ENCODE measurements at regions not wholly inside any gene's neighbourhood (a gene's known extent, or its start where the extent isn't known, plus 50 kb on each side); places are given as distances from the start of the nearest gene placed in this dataset.

GRCh38 chr15:39127151-39127790, 453.6 kb upstream of the THBS1 start:
- DNase-seq (ENCODE audit: low spot score) = peak; percentile 32

GRCh38 chr15:39127925-39128617, 452.8 kb upstream of the THBS1 start:
- peak; percentile 59 for DNase-seq (ENCODE audit: low spot score)

- DNase-seq (ENCODE audit: low spot score) = no peak
These were observed 452.1 kb upstream of the THBS1 start for GRCh38 chr15:39128746-39129145.

GRCh38 chr15:39130556-39131379, 450.1 kb upstream of the THBS1 start:
- no peak for DNase-seq (ENCODE audit: low spot score)

GRCh38 chr15:39131609-39132008, 449.3 kb upstream of the THBS1 start:
- DNase-seq (ENCODE audit: low spot score) = peak; percentile 33

GRCh38 chr15:39132070-39132469, 448.8 kb upstream of the THBS1 start:
- DNase-seq (ENCODE audit: low spot score) = no peak

GRCh38 chr15:39132954-39133600, 447.8 kb upstream of the THBS1 start:
- peak; percentile 58 for DNase-seq (ENCODE audit: low spot score)

GRCh38 chr15:39134282-39134681, 446.6 kb upstream of the THBS1 start:
- no peak for DNase-seq (ENCODE audit: low spot score)

- DNase-seq (ENCODE audit: low spot score) = peak; percentile 68
These were observed 444.9 kb upstream of the THBS1 start for GRCh38 chr15:39135989-39136388.

- DNase-seq (ENCODE audit: low spot score) = no peak
These were observed 441.3 kb upstream of the THBS1 start for GRCh38 chr15:39139431-39140059.

- DNase-seq (ENCODE audit: low spot score) = peak; percentile 54
These were observed 440.7 kb upstream of the THBS1 start for GRCh38 chr15:39140060-39140604.

- DNase-seq (ENCODE audit: low spot score) = no peak
These were observed 438.4 kb upstream of the THBS1 start for GRCh38 chr15:39142500-39142899.

GRCh38 chr15:39143479-39143878, 437.4 kb upstream of the THBS1 start:
- no peak for DNase-seq (ENCODE audit: low spot score)

GRCh38 chr15:39144051-39144450, 436.8 kb upstream of the THBS1 start:
- no peak for DNase-seq (ENCODE audit: low spot score)

GRCh38 chr15:39144613-39145499, 436.0 kb upstream of the THBS1 start:
- no peak for DNase-seq (ENCODE audit: low spot score)

- DNase-seq (ENCODE audit: low spot score) = no peak
These were observed 434.8 kb upstream of the THBS1 start for GRCh38 chr15:39145854-39146625.

GRCh38 chr15:39149636-39150150, 431.2 kb upstream of the THBS1 start:
- no peak for DNase-seq (ENCODE audit: low spot score)

- no peak for DNase-seq (ENCODE audit: low spot score)
These were observed 429.3 kb upstream of the THBS1 start for GRCh38 chr15:39151545-39151944.

- DNase-seq (ENCODE audit: low spot score) = no peak
These were observed 427.7 kb upstream of the THBS1 start for GRCh38 chr15:39153058-39153714.

Data from AG20443 (cell line).